ENCODE measurements at regions not wholly inside any gene's neighbourhood (a gene's known extent, or its start where the extent isn't known, plus 50 kb on each side); places are given as distances from the start of the nearest gene placed in this dataset.

- no peak for DNase-seq
These were observed 933.1 kb downstream of the SQOR start for GRCh38 chr15:46567968-46568367.

GRCh38 chr15:46569781-46570180 is 935.0 kb downstream of the SQOR start:
- DNase-seq: no peak

- DNase-seq: no peak
These were observed 942.0 kb downstream of the SQOR start for GRCh38 chr15:46576646-46577395.

- DNase-seq: no peak
These were observed 942.9 kb downstream of the SQOR start for GRCh38 chr15:46577767-46578166.

GRCh38 chr15:46580487-46580886 is 945.7 kb downstream of the SQOR start:
- DNase-seq: no peak

GRCh38 chr15:46580924-46581323 is 946.1 kb downstream of the SQOR start:
- no peak for DNase-seq

GRCh38 chr15:46589088-46589487 is 954.3 kb downstream of the SQOR start:
- no peak for DNase-seq

GRCh38 chr15:46591462-46591861 is 956.6 kb downstream of the SQOR start:
- no peak for DNase-seq

GRCh38 chr15:46595016-46595415 is 960.2 kb downstream of the SQOR start:
- DNase-seq: no peak

GRCh38 chr15:46607077-46607476 is 972.2 kb downstream of the SQOR start:
- DNase-seq: no peak

GRCh38 chr15:46616033-46616432 is 981.2 kb downstream of the SQOR start:
- DNase-seq: no peak

- no peak for DNase-seq
These were observed 982.7 kb downstream of the SQOR start for GRCh38 chr15:46617507-46617906.

- DNase-seq: no peak
These were observed 984.2 kb downstream of the SQOR start for GRCh38 chr15:46618984-46619383.

- no peak for DNase-seq
These were observed 985.7 kb downstream of the SQOR start for GRCh38 chr15:46620392-46621013.

- DNase-seq: no peak
These were observed 988.0 kb downstream of the SQOR start for GRCh38 chr15:46622851-46623250.

- no peak for DNase-seq
These were observed 1001.4 kb downstream of the SQOR start for GRCh38 chr15:46636206-46636605.

GRCh38 chr15:46644501-46645481 is 1010.0 kb downstream of the SQOR start:
- no peak for DNase-seq

GRCh38 chr15:46646490-46646889 is 1011.7 kb downstream of the SQOR start:
- no peak for DNase-seq

GRCh38 chr15:46647046-46647445 is 1012.2 kb downstream of the SQOR start:
- no peak for DNase-seq

GRCh38 chr15:46652266-46652665 is 1017.4 kb downstream of the SQOR start:
- DNase-seq: no peak

- DNase-seq: no peak
These were observed 1020.2 kb downstream of the SQOR start for GRCh38 chr15:46654993-46655392.

- DNase-seq: no peak
These were observed 1025.4 kb downstream of the SQOR start for GRCh38 chr15:46660096-46660842.

GRCh38 chr15:46670258-46670657 is 1035.4 kb downstream of the SQOR start:
- no peak for DNase-seq
